Kasumi-1 (cell line): ENCODE measurements at regions not wholly inside any gene's neighbourhood (a gene's known extent, or its start where the extent isn't known, plus 50 kb on each side); places are given as distances from the start of the nearest gene placed in this dataset.
"Not testable (repeated sequence)": the region's sequence is repeated elsewhere in the genome, so short reads cannot be mapped to it uniquely, and the experiment has no call there.

Source experiments
- DNase-seq, 2 experiments: peaks; one replicate each; lab custom pipeline; 2025; lab: John Stamatoyannopoulos, UW

GRCh38 chr10:46095943-46096342, 49.9 kb upstream of the MSMB start:
- not testable (repeated sequence) for DNase-seq

- DNase-seq: no peak
These were observed 50.4 kb upstream of the MSMB start for GRCh38 chr10:46096446-46096845.

DNA sequence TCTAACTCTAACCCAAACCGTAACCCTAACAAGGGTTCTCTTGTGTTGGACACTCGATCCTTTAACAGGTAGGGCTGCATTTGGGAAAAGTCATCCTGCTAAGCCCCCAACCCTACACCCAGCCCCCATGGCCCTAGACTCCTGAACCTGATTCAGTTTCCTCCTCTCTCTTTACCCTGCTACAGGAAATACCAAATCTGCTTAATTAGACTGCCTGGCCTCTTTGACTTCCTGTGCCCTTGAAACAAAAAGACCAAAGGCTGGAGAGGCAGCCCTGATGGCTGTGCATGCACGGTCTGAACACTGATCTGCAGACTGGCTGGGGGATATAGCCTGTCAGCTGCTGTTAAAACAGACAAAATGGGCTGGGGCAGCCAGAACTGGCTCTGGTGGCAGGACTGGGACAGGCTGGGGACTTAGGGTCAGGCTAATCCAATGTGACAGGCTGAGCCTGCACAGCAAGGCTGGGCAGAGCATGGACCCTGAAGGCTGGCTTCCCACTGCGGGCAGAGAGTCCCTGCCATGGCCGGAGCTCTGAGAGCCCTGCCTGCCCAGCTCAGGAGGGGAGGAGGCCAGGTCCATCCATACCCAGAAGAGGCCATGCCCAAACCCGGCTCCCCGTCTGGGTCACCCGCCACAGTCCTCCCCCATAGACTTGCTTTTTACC, 51.0 kb upstream of the MSMB start:
- DNase-seq: peak; percentile 71 to 73

GRCh38 chr10:46097576-46098317, 51.7 kb upstream of the MSMB start:
- no peak for DNase-seq

DNA sequence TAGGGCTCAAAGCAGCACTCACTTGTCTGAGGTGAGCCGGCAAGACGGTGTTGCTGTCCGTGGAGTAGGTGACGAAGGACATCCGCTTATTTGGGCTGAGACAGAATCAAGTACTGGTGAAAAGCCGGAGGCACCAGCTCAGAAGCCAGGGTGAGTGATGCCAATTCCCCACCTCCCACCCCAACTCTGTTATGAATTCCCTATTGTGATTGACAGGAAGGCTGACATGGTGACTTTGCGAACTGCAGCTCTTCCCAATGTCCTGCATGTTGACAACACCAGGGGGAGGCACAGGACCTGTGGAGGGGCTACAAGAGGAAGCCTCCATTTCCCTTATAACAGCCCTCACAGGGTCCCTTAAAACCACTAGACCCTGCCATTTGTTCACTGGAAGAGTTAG, 52.3 kb upstream of the MSMB start:
- no peak for DNase-seq

DNA sequence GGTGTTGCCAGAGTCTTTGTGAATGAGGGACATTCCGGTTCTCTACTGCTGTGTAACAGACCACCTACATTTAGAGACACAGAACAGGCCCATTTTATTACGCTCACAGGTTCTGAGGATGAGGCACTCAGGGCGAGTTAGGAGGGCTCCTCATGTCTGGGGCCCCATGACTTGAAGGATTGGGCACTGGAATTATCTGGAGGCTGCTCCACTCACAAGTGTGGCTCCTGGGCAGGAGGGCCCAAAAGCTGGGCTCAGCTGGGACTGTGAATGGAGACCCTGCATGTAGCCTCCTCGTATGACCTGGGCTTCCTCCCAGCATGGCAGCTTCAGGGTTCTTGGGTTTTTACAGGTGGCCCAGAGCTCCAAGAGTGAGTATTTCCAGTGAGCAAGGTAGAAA, 52.9 kb upstream of the MSMB start:
- not testable (repeated sequence) for DNase-seq

DNA sequence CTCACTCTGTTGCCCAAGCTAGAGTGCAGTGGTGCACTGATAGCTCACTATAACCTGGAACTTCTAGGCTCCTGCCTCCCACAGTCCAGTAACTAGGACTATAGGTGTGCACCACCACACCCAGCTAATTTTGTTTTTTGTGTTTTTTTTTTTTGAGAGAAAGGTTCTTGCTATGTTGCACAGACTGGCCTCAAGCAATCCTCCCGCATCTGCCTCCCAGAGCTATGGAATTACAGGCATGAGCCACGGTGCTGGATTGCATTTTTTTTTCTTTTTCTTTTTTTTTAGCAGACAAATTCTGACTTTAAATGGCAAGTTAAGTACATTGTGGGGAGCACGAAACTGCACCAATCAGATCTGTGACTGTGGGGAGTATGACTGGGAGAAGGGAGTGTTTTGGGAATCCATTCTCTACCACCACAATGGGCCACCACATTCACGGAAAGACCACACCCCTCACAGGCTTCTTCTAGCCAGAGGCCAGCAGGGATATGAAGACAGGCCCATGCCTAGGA, 58.1 kb upstream of the MSMB start:
- no peak for DNase-seq

GRCh38 chr10:46105416-46105815, 59.3 kb upstream of the MSMB start:
- not testable (repeated sequence) for DNase-seq

GRCh38 chr10:46105856-46106409, 59.9 kb upstream of the MSMB start:
- not testable (repeated sequence) for DNase-seq

- DNase-seq: peak; percentile 40 to 54
These were observed 60.6 kb upstream of the MSMB start for GRCh38 chr10:46106410-46107255.

DNA sequence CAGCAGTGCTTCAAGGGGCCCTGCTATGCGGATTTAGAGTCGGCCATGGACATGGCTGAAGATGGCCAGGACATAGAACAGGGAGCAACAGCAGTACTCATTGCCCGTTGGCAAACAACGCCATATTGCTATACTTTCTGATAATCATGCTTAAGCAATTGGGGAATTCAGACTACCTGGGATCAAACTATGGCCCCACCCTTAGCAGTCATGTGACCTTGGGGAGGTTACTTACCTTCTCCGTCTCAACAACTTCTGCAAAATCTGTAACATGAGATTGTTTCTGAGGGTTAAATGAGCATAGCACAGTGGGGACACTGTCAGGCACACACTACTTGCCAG, 62.1 kb upstream of the MSMB start:
- DNase-seq: not testable (repeated sequence)

DNA sequence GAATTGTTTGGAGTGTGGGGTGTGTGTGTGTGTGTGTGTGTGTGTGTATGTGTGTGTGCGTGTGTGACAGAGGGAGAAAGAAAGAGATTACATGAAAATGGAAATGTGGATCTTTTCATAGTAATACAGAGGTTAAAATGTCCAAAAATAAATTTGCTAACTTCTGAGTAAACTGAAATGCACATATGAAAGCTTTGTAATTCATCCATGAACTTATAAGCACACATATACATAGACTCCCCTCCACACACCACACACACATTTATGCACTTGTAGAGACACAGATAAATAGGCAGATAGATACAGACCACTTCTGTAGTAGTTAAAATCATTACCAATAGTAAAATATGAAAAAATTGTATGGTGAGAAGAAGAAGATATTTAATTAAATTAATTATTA, 108.2 kb upstream of the MSMB start:
- DNase-seq: not testable (repeated sequence)

- not testable (repeated sequence) for DNase-seq
These were observed 108.6 kb upstream of the MSMB start for GRCh38 chr10:46154683-46155082.

DNA sequence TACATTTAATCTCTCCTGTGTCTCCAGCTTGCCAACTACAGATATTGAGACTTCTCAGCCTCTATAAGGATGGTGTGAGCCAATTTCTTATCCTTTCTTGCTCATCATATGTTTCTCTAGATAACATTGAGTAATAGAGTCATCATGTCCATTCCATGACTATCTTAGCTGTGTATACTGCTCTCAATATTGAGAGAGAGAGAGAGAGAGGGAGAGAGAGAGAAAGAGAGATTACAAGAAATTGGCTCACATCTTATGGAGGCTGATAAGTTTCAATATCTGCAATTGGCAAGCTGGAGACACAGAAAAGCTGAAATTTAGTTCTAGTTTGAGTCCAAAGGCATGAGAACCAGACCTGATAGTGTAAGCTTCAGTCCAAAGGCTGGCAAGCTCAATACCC, 110.8 kb upstream of the MSMB start:
- not testable (repeated sequence) for DNase-seq

GRCh38 chr10:46169736-46170135, 117.1 kb upstream of the ANTXRL start:
- DNase-seq: no peak

- DNase-seq: no peak
These were observed 116.0 kb upstream of the ANTXRL start for GRCh38 chr10:46170789-46171188.

DNA sequence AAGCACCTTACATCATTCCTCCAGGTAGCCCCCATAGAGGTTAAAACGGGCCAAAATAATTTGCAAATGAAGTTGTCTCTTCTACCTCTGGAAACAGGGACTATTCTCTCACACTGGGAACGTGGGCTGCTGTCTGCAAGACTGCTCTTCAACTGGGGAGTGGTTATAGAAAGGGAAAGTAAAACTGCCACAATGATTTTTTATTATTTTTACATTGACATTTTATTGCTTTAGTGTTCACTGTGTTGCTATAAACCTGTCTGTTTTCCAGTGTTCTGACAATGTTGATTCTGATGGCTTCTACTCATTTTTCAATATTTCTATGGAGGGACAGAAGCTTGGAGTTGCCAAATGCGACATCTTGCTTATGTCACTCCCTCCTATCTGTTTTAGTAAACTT, 115.1 kb upstream of the ANTXRL start:
- no peak for DNase-seq

DNA sequence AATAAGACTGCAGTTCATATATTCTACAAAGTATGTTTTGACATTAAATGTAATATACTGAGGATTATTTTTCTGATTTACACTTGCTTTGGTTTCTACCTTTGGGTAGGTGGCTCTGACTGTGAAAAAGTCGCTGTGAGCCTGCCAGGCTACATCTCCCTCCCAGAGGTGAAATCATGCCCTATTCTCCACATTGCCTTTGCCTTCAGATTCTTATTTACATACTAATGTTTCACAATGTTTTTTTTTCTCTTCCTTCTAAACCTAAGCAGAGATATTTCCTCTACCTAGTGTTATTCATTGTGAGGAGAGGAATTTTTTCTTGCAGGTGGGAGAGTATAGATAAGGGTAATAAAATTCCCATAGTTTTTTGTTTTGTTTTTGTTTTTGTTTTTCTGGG, 111.5 kb upstream of the ANTXRL start:
- DNase-seq: no peak

GRCh38 chr10:46175831-46176230, 111.0 kb upstream of the ANTXRL start:
- DNase-seq: no peak

DNA sequence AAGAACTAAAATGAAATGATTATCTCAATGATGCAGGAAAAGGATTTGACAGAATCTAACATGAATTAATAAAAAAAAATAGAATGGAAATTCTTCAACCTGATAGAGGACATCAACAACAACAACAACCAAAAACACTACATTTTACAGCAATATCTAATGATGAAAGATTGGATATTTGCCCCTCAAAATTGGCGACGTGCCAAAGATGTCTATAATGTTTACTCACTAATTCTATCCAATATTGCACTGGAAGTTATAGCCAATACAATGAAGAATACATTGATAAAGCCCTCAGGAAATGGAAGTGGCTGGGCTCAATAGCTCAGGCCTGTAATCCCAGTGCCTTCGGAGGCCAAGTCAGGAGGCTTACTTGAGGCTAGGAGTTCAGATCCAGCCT, 99.4 kb upstream of the ANTXRL start:
- DNase-seq: not testable (repeated sequence)

GRCh38 chr10:46197050-46197449, 89.7 kb upstream of the ANTXRL start:
- DNase-seq: no peak

GRCh38 chr10:46198516-46198915, 88.3 kb upstream of the ANTXRL start:
- no peak for DNase-seq
